AG10803 (cell line): ENCODE measurements at regions not wholly inside any gene's neighbourhood (a gene's known extent, or its start where the extent isn't known, plus 50 kb on each side); places are given as distances from the start of the nearest gene placed in this dataset.

Source experiments
- DNase-seq: peaks from one replicate; pipeline ENCODE4 v3.0.0; 2010; ENCODE audit warnings: low read depth
- H3K4me3 ChIP-seq: 2 replicates; pipeline ENCODE4 v1.5.1; 2011; ENCODE audit warnings: mild to moderate bottlenecking, low read length, control low read depth
- CTCF ChIP-seq: conservative IDR thresholded peaks from 2 replicates; pipeline ENCODE4 v1.5.1; 2011; ENCODE audit warnings: mild to moderate bottlenecking, low read length, control low read depth, inconsistent platforms

- TF ChIP-seq CTCF: no peak
- H3K4me3 ChIP-seq: no peak overlapping the region
- no peak for DNase-seq
Observed at GRCh38 chr10:128414568-128414967, 288.3 kb upstream of the MKI67 start.

GRCh38 chr10:128416231-128416630 is 290.0 kb upstream of the MKI67 start:
- DNase-seq: no peak
- no peak for TF ChIP-seq CTCF
- no peak overlapping the region for H3K4me3 ChIP-seq

GRCh38 chr10:128417826-128418225 is 291.6 kb upstream of the MKI67 start:
- DNase-seq: no peak
- no peak overlapping the region for H3K4me3 ChIP-seq
- TF ChIP-seq CTCF: no peak

- no peak overlapping the region for H3K4me3 ChIP-seq
- DNase-seq: no peak
- no peak for TF ChIP-seq CTCF
Observed at GRCh38 chr10:128418819-128419218, 292.6 kb upstream of the MKI67 start.

DNA sequence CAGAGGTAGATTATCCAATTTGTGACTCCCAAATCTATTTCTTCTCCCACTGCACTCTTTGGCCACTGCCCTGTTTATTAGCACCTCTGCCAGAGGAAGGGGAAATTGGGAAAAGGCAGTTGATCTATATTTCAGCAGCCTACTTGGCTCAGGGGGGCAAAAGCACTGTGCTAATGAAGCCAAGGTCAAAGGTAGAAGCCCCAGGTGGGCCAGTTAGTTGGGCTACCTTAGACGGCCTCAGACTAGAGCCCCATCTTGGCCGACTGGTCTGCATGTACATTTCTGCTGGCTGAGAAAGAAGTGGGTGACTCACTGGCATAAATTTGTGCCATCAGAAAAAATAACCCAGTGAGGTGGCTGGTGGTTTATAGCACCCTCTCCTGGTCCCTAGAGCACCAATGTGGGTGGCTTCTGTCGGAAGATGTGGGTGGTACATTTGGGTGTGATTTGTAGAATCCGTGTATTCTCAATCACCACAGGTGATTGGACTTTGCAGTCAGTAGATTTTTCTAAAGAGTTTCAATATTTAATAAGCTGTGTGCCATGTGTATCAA is 293.3 kb upstream of the MKI67 start:
- H3K4me3 ChIP-seq: no peak overlapping the region
- no peak for DNase-seq
- TF ChIP-seq CTCF: no peak

DNA sequence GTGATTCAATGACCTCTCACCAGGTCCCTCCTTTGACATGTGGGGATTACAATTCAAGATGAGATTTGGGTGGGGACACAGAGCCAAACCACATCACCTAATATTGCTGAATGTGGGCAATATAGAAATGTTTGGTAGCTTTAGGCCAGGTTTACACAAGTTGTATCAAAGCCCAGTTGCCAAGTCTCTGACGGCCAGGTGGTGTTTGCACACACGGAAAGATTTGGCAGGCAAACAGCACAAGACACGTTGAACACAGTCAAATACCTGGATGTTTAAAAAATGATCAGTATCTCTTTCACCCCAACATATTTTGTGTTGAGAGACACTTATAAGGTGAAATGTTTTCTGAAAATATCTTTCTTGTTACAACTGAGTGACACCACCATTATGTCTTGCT is 294.4 kb upstream of the MKI67 start:
- no peak for TF ChIP-seq CTCF
- DNase-seq: no peak
- no peak overlapping the region for H3K4me3 ChIP-seq

DNA sequence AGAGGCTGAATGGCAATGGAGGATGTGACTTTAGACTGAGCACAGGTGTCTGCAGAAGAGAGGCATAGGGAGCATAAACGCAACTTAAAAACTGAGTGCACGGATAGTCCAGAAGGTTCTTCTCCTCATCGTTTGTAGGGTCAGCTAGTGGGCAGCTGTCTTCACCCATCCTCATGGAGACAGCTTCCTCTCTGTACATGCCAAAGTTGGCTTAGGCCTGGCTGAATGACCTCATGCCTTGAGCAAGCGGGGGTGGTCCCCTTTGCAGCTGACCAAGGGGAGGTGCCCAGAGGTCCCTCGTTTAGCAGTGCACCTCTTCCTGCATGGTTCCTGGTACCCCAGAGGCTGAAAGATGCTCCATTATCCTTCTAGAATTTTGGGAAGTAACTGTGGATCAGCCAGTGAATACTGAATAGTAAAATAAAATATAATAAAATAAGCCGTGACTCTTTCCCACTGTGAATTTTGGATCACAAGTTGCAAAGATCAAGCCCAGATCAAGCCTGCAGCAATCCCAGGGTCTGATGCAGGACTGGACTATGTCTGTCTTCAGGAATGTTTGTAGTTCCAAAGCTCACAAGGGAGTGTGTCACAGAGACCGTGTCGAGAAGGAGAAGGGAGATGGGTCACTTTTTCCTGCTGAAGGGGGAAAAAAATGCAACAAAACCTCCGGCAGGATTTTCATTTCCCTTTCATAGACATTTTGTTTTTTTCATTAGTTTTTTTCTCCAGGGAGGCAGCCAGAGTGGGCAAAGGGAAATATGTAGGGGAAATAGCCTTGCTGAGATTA is 295.3 kb upstream of the MKI67 start:
- no peak for DNase-seq
- no peak for TF ChIP-seq CTCF
- no peak overlapping the region for H3K4me3 ChIP-seq
